SK-N-MC (cell line): ENCODE measurements at regions not wholly inside any gene's neighbourhood (a gene's known extent, or its start where the extent isn't known, plus 50 kb on each side); places are given as distances from the start of the nearest gene placed in this dataset.

ENCODE experiments used
- EZH2 ChIP-seq: fragments of 200-600 bp; sonication (generic); IDR thresholded peaks from one replicate; pipeline ENCODE4 v1.6.1; 2017; ENCODE audit warnings: antibody characterized with exemption
- FOXP2 ChIP-seq: optimal IDR thresholded peaks from 2 replicates; pipeline ENCODE3; 2011; ENCODE audit warnings: mild to moderate bottlenecking, moderate library complexity; ENCODE audit not compliant: insufficient read depth; ENCODE audit errors: extremely low read length, control extremely low read depth
- POLR2AphosphoS5 ChIP-seq: IDR thresholded peaks from 2 replicates; pipeline ENCODE4 v1.6.1; 2012; ENCODE audit warnings: mild to moderate bottlenecking, low read depth, low read length, borderline replicate concordance

DNA sequence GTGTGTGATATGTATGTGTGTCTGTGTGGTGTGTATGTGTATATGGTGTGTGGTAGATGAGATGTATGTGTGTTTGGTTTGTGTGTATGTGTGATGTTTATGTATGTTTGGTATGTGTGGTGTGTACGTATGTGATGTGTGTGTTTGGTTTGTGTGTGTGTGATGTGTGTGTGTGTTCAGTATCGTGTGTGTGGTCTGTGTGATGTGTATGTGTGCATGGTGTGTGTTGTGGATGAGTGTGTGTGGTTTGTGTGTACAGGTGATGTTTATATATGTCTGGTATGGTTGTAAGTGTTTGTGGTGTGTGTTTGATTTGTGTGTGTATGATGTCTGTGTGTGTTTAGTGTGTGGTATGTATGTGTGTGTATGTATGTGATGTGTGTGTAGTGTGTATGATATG is 199.4 kb downstream of the SUDS3 start:
- TF ChIP-seq POLR2AphosphoS5 = no peak
- no peak for TF ChIP-seq EZH2
- no peak for TF ChIP-seq FOXP2
